Mesodermal cell (in vitro differentiated cells): ENCODE measurements at regions not wholly inside any gene's neighbourhood (a gene's known extent, or its start where the extent isn't known, plus 50 kb on each side); places are given as distances from the start of the nearest gene placed in this dataset.
"Not testable (repeated sequence)": the region's sequence is repeated elsewhere in the genome, so short reads cannot be mapped to it uniquely, and the experiment has no call there.

ENCODE experiments used
- H3K27ac ChIP-seq: 2 replicates; pipeline ENCODE4 v1.7.0; 2013; ENCODE audit warnings: mild to moderate bottlenecking, low read depth, low read length, moderate library complexity; ENCODE audit not compliant: severe bottlenecking
- H3K36me3 ChIP-seq: 2 replicates; pipeline ENCODE4 v1.7.1; 2013; ENCODE audit warnings: mild to moderate bottlenecking, low read length, moderate library complexity; ENCODE audit not compliant: control insufficient read depth, insufficient read depth
- H3K4me1 ChIP-seq: one replicate; pipeline ENCODE4 v1.7.1; 2013; ENCODE audit warnings: mild to moderate bottlenecking, low read length; ENCODE audit not compliant: insufficient read depth, control insufficient read depth, poor library complexity, severe bottlenecking
- H3K4me3 ChIP-seq: 2 replicates; pipeline ENCODE4 v1.7.0; 2013; ENCODE audit warnings: low read length, control low read depth, mild to moderate bottlenecking; ENCODE audit not compliant: insufficient read depth, poor library complexity, severe bottlenecking; ENCODE audit errors: extremely low read depth
- H3K9me3 ChIP-seq: 2 replicates; pipeline ENCODE4 v1.7.1; 2013; ENCODE audit warnings: mild to moderate bottlenecking, low read length, moderate library complexity; ENCODE audit not compliant: control insufficient read depth
- WGBS, 2 experiments: methylation state at CpG; one replicate each; pipeline ENCODE4 v1.1.5; 2013; ENCODE audit warnings: missing lambda C conversion rate in 2 of 2; ENCODE audit not compliant: insufficient coverage in 2 of 2; 5-methylcytosine and 5-hydroxymethylcytosine counted together

DNA sequence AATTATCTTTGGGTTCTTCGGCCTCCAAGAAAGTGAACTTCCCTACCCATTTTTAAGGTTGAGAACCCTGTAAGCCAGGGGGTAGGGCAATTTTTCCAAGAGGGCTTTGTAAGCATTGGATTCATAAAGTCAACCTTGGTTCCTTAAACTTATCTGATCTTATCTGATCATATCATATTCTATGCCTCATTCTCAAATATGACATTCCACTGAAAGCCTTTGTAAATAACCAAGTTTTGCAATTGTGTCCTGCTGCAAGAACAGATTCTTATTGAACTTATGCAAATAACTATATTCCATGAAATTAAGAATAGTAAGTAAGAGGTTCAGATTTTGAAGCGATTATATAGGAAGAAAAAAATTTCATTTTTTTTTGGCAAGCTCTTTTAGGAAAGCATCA, 649.5 kb downstream of the LRRC70 start:
- H3K27ac ChIP-seq: no peak overlapping the region

DNA sequence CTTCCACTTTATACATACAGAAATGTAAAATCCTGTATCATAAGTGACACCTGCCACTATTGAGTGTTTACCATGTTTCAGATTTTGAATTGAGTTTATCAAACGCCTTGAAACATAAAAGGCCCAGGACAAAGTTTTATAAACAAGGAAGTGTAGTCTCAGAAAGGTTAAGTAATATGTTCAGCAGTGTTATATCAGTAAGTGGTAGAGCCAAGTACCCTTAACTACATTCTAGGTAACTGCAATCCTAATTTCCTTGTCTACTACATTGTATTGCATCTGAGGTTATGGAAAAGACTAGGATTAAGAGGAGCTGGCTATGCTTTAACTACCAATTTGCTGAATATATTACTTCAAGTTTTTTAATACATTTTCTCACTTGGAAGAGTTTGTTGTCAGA, 641.6 kb downstream of the LRRC70 start:
- no peaks in the 10 kb centered on the region for H3K36me3 ChIP-seq
- no CpG with 5 or more reads among the region's 1 CpG for WGBS, 2 experiments
- H3K27ac ChIP-seq: no peak overlapping the region
- H3K4me3 ChIP-seq: no peak overlapping the region
- no peaks in the 10 kb centered on the region for H3K9me3 ChIP-seq
- no peaks in the 10 kb centered on the region for H3K4me1 ChIP-seq

More for the DNA sequence above, 649.5 kb downstream of the LRRC70 start:
- WGBS, 2 experiments: 80% methylated on average over 1 of the region's 2 CpGs; no CpG with 5 or more reads in 1 of the 2 experiments
- H3K9me3 ChIP-seq: no peaks in the 10 kb centered on the region
- H3K36me3 ChIP-seq: no peaks in the 10 kb centered on the region
- no peak overlapping the region for H3K4me3 ChIP-seq
- H3K4me1 ChIP-seq: no peaks in the 10 kb centered on the region

GRCh38 chr5:63217422-63217821, 638.8 kb downstream of the LRRC70 start:
- H3K4me3 ChIP-seq: no peak overlapping the region
- WGBS, 2 experiments: 80 to 91% methylated on average over 1 to 4 of the region's 4 CpGs

GRCh38 chr5:63213256-63213655, 634.6 kb downstream of the LRRC70 start:
- no CpG with 5 or more reads among the region's 2 CpGs for WGBS, 2 experiments
- H3K4me1 ChIP-seq: no peaks in the 10 kb centered on the region
- H3K27ac ChIP-seq: no peak overlapping the region
- H3K36me3 ChIP-seq: no peaks in the 10 kb centered on the region
- H3K9me3 ChIP-seq: no peaks in the 10 kb centered on the region
- H3K4me3 ChIP-seq: no peak overlapping the region

More at GRCh38 chr5:63217422-63217821, 638.8 kb downstream of the LRRC70 start:
- H3K27ac ChIP-seq: no peak overlapping the region
- no peaks in the 10 kb centered on the region for H3K9me3 ChIP-seq
- H3K4me1 ChIP-seq: no peaks in the 10 kb centered on the region
- H3K36me3 ChIP-seq: no peaks in the 10 kb centered on the region

- no peaks in the 10 kb centered on the region for H3K36me3 ChIP-seq
- no peak overlapping the region for H3K4me3 ChIP-seq
- WGBS, 2 experiments: 36 to 57% methylated on average over 1 to 2 of the region's 2 CpGs
- no peak overlapping the region for H3K27ac ChIP-seq
- no peaks in the 10 kb centered on the region for H3K4me1 ChIP-seq
- H3K9me3 ChIP-seq: no peaks in the 10 kb centered on the region
Measured at GRCh38 chr5:63211448-63212132, 633.0 kb downstream of the LRRC70 start.

- no peak overlapping the region for H3K4me3 ChIP-seq
- H3K4me1 ChIP-seq: no peaks in the 10 kb centered on the region
- no peak overlapping the region for H3K27ac ChIP-seq
- 83% methylated on average over 1 of the region's 2 CpGs; no CpG with 5 or more reads in 1 of the 2 experiments for WGBS, 2 experiments
- H3K36me3 ChIP-seq: no peaks in the 10 kb centered on the region
- H3K9me3 ChIP-seq: no peaks in the 10 kb centered on the region
Measured at GRCh38 chr5:63205976-63206375, 627.4 kb downstream of the LRRC70 start.

DNA sequence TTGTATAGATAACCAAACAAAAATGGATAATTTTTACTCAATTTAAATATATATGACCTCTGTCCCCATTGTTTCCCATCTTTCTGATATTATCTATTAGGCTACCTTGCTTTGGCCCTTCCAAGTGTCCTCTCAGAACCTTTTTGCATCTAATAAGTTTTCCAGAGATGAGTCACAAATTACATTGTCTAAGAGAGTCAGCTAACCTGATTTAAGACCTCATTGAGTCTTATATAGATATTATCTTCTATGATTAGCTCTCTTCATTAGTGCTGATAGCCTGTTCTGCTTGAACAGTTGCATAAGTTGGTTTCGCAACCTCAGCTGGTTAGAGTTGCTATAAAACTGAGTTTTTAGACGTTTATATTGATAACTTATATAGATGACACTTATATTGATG, 623.1 kb downstream of the LRRC70 start:
- Histone ChIP-seq H3K4me1 (no peaks in the 10 kb centered on the region), H3K4me3 (no peak overlapping the region), H3K9me3 (no peaks in the 10 kb centered on the region), H3K27ac (no peak overlapping the region), H3K36me3 (no peaks in the 10 kb centered on the region)
- no CpG with 5 or more reads among the region's 2 CpGs for WGBS, 2 experiments

DNA sequence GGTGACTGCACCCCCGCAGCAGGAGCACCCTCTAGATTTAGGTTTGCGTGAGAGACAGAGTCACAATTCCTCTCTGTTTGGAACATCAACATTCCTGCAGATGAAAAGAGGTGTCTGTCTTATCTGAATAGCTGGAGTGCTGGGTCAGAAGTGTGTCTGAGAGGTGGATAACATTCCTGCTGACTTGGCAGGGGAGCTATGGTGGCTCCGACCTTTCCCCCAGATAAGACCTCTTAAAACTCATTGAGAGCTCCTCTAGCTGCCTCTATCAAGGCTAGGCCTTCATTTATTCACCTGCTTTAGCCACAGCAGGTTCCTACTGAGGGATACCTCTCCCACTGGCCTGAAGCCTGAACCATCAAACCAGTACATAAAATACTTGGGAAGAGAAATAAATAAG, 615.5 kb downstream of the LRRC70 start:
- H3K36me3 ChIP-seq: no peaks in the 10 kb centered on the region
- WGBS, 2 experiments: 78 to 94% methylated on average over 3 of the region's 3 CpGs
- H3K9me3 ChIP-seq: no peaks in the 10 kb centered on the region
- H3K27ac ChIP-seq: no peak overlapping the region
- no peaks in the 10 kb centered on the region for H3K4me1 ChIP-seq
- no peak overlapping the region for H3K4me3 ChIP-seq

- H3K27ac ChIP-seq, H3K4me3 ChIP-seq, H3K9me3 ChIP-seq, H3K4me1 ChIP-seq, H3K36me3 ChIP-seq: not testable (repeated sequence)
- no CpG with 5 or more reads among the region's 1 CpG for WGBS, 2 experiments
Measured at GRCh38 chr5:63180190-63180589, 601.6 kb downstream of the LRRC70 start.

- Histone ChIP-seq H3K36me3 (no peaks in the 10 kb centered on the region), H3K4me1 (no peaks in the 10 kb centered on the region), H3K27ac (no peak overlapping the region), H3K4me3 (no peak overlapping the region), H3K9me3 (no peaks in the 10 kb centered on the region)
- WGBS, 2 experiments: 88 to 95% methylated on average over 1 to 4 of the region's 5 CpGs
Measured at GRCh38 chr5:63175850-63176249, 597.2 kb downstream of the LRRC70 start.

GRCh38 chr5:63170486-63170885, 591.9 kb downstream of the LRRC70 start:
- no peak overlapping the region for H3K27ac ChIP-seq
- H3K4me1 ChIP-seq: no peaks in the 10 kb centered on the region
- no peaks in the 10 kb centered on the region for H3K36me3 ChIP-seq
- H3K4me3 ChIP-seq: no peak overlapping the region
- WGBS, 2 experiments: 96 to 100% methylated on average over 3 to 6 of the region's 6 CpGs
- no peaks in the 10 kb centered on the region for H3K9me3 ChIP-seq
